ENCODE measurements at regions not wholly inside any gene's neighbourhood (a gene's known extent, or its start where the extent isn't known, plus 50 kb on each side); places are given as distances from the start of the nearest gene placed in this dataset.

- Histone ChIP-seq H3K27ac (no peak overlapping the region), H3K27me3 (replicated peaks; ENCODE audit: insufficient read depth) (no peaks in the 10 kb centered on the region), H3K4me1 (replicated peaks) (no peaks in the 10 kb centered on the region), H3K4me3 (no peak overlapping the region), H3K9me3 (no peaks in the 10 kb centered on the region), H3K36me3 (no peaks in the 10 kb centered on the region)
- DNase-seq (ENCODE audit: low spot score) = no peak
- TF ChIP-seq POLR2AphosphoS5 (IDR thresholded peaks at IDR 0.05) (no peak), POLR2A (IDR thresholded peaks at IDR 0.05) (no peak), CTCF (IDR thresholded peaks at IDR 0.05) (no peak)
- 61% methylated on average over 7 of the region's 7 CpGs for WGBS
- intact Hi-C loops (cut with DNase I) = no loop called here
Measured at GRCh38 chr12:128204711-128205110, 62.3 kb upstream of the TMEM132C start.

GRCh38 chr12:128205145-128205544 is 61.8 kb upstream of the TMEM132C start:
- Histone ChIP-seq H3K36me3 (no peaks in the 10 kb centered on the region), H3K27ac (no peak overlapping the region), H3K27me3 (replicated peaks; ENCODE audit: insufficient read depth) (no peaks in the 10 kb centered on the region), H3K9me3 (no peaks in the 10 kb centered on the region), H3K4me3 (no peak overlapping the region), H3K4me1 (replicated peaks) (no peaks in the 10 kb centered on the region)
- no peak for DNase-seq (ENCODE audit: low spot score)
- WGBS = 89% methylated on average over 3 of the region's 3 CpGs
- TF ChIP-seq POLR2A (IDR thresholded peaks at IDR 0.05) = no peak
- intact Hi-C loops (cut with DNase I) = no loop called here

- H3K36me3 ChIP-seq = no peaks in the 10 kb centered on the region
- no peak for DNase-seq (ENCODE audit: low spot score)
- no peak overlapping the region for H3K4me3 ChIP-seq
- H3K4me1 ChIP-seq (replicated peaks) = no peaks in the 10 kb centered on the region
- TF ChIP-seq POLR2AphosphoS5 (IDR thresholded peaks at IDR 0.05) = no peak
- no peak for TF ChIP-seq POLR2A (IDR thresholded peaks at IDR 0.05)
- no peak for TF ChIP-seq CTCF (IDR thresholded peaks at IDR 0.05)
- 97% methylated on average over 7 of the region's 7 CpGs for WGBS
- no peaks in the 10 kb centered on the region for H3K27me3 ChIP-seq (replicated peaks; ENCODE audit: insufficient read depth)
- H3K27ac ChIP-seq = no peak overlapping the region
- intact Hi-C loops (cut with DNase I) = no loop called here
- H3K9me3 ChIP-seq = no peaks in the 10 kb centered on the region
Measured at GRCh38 chr12:128205758-128206157, 61.2 kb upstream of the TMEM132C start.

Small RNA genes in the stretch of these regions (small RNA-seq; reads per million reads assigned to genes)
- gene AC006065.2 (0 reads per million in 2 donors), gene AC073913.2 (0 reads per million in 2 donors), gene HSPE1P20 (0 reads per million in 2 donors), gene RF00019 (0 reads per million in 2 donors), gene RNU1-104P (0 reads per million in 2 donors)

Measured in prostate gland (tissue), 2 donors.